WTC11 (cell line): ENCODE measurements at regions not wholly inside any gene's neighbourhood (a gene's known extent, or its start where the extent isn't known, plus 50 kb on each side); places are given as distances from the start of the nearest gene placed in this dataset.

ENCODE experiments used
- ATAC-seq: fragments of 200-7000 bp; cut with Tn5 transposase; 2 replicates; pipeline ENCODE4 v1.10.0; 2021; ENCODE audit warnings: mild to moderate bottlenecking, moderate library complexity
- CTCF ChIA-PET: fragments of 300-600 bp; sonication (Branson Sonifier 250); formaldehyde crosslinking; loops from one replicate; lab custom pipeline; 2021; ENCODE audit warnings: antibody characterized with exemption; lab: Charles Lee
- POLR2A ChIA-PET: fragments of 350-600 bp; sonication (Branson Sonifier 250); formaldehyde crosslinking; loops from one replicate; lab custom pipeline; 2021; ENCODE audit warnings: antibody characterized with exemption; lab: Charles Lee
- DNase-seq: peaks from one replicate; pipeline ENCODE4 v3.0.0; 2021; ENCODE audit warnings: low spot score
- H3K27ac Mint-ChIP-seq: 2 replicates; pipeline ENCODE4 v1.8.0; 2021; ENCODE audit warnings: mixed read lengths
- H3K27me3 Mint-ChIP-seq: 2 replicates; pipeline ENCODE4 v1.8.0; 2021; ENCODE audit warnings: low read depth, mild to moderate bottlenecking, moderate library complexity, mixed read lengths
- H3K36me3 Mint-ChIP-seq: 2 replicates; pipeline ENCODE4 v1.8.0; 2021; ENCODE audit warnings: mixed read lengths
- H3K4me1 Mint-ChIP-seq: 2 replicates; pipeline ENCODE4 v1.8.0; 2022; ENCODE audit warnings: mixed read lengths
- H3K4me3 Mint-ChIP-seq: 2 replicates; pipeline ENCODE4 v1.8.0; 2021; ENCODE audit warnings: mild to moderate bottlenecking, moderate library complexity, mixed read lengths
- H3K9me3 Mint-ChIP-seq: 2 replicates; pipeline ENCODE4 v1.8.0; 2021; ENCODE audit warnings: mixed read lengths
- ATF3 ChIP-seq: sonication (generic); formaldehyde crosslinking; conservative IDR thresholded peaks from 2 replicates; pipeline ENCODE4 v1.8.1; 2022; ENCODE audit warnings: mild to moderate bottlenecking, missing genetic modification reagents
- ATF6 ChIP-seq: sonication (generic); formaldehyde crosslinking; IDR thresholded peaks from 2 replicates; pipeline ENCODE4 v1.8.1; 2023; ENCODE audit warnings: mild to moderate bottlenecking, missing genetic modification reagents
- CREM ChIP-seq: sonication (generic); formaldehyde crosslinking; IDR thresholded peaks from 2 replicates; pipeline ENCODE4 v1.8.1; 2022; ENCODE audit warnings: mild to moderate bottlenecking, missing genetic modification reagents, moderate library complexity
- E2F1 ChIP-seq: sonication (generic); formaldehyde crosslinking; IDR thresholded peaks from 2 replicates; pipeline ENCODE4 v1.8.0; 2022; ENCODE audit warnings: mild to moderate bottlenecking, missing genetic modification reagents
- ELF4 ChIP-seq: sonication (generic); formaldehyde crosslinking; IDR thresholded peaks from 2 replicates; pipeline ENCODE4 v1.8.1; 2022; ENCODE audit warnings: low read depth, mild to moderate bottlenecking, moderate library complexity, missing genetic modification reagents
- EMX1 ChIP-seq: fragments of 250-450 bp; sonication (Bioruptor Pico); IDR thresholded peaks from 2 replicates; pipeline ENCODE4 v1.8.0; 2021; ENCODE audit warnings: mild to moderate bottlenecking
- ESRRA ChIP-seq: sonication (generic); formaldehyde crosslinking; IDR thresholded peaks from 2 replicates; pipeline ENCODE4 v1.8.1; 2022; ENCODE audit warnings: mild to moderate bottlenecking, missing genetic modification reagents, borderline replicate concordance
- JUN ChIP-seq: sonication (generic); formaldehyde crosslinking; IDR thresholded peaks from 2 replicates; pipeline ENCODE4 v1.8.0; 2023; ENCODE audit warnings: mild to moderate bottlenecking, missing genetic modification reagents
- MAX ChIP-seq: sonication (generic); formaldehyde crosslinking; IDR thresholded peaks from 2 replicates; pipeline ENCODE4 v1.8.0; 2022; ENCODE audit warnings: mild to moderate bottlenecking, missing genetic modification reagents
- PREB ChIP-seq: sonication (generic); formaldehyde crosslinking; IDR thresholded peaks from 2 replicates; pipeline ENCODE4 v1.8.1; 2022; ENCODE audit warnings: mild to moderate bottlenecking, missing genetic modification reagents, moderate library complexity, borderline replicate concordance
- TEAD1 ChIP-seq: sonication (generic); formaldehyde crosslinking; IDR thresholded peaks from 2 replicates; pipeline ENCODE4 v1.8.0; 2022; ENCODE audit warnings: mild to moderate bottlenecking, missing genetic modification reagents
- ZNF138 ChIP-seq: sonication (generic); formaldehyde crosslinking; conservative IDR thresholded peaks from 2 replicates; pipeline ENCODE4 v1.8.1; 2022; ENCODE audit warnings: mild to moderate bottlenecking, moderate library complexity, missing genetic modification reagents
- ZNF281 ChIP-seq: sonication (generic); formaldehyde crosslinking; IDR thresholded peaks from 2 replicates; pipeline ENCODE4 v1.8.0; 2023; ENCODE audit warnings: mild to moderate bottlenecking, missing genetic modification reagents
- ZNF396 ChIP-seq: fragments of 250-450 bp; sonication (Bioruptor Pico); IDR thresholded peaks from 2 replicates; pipeline ENCODE4 v1.8.0; 2021; ENCODE audit warnings: mild to moderate bottlenecking, moderate library complexity, borderline replicate concordance
- ZNF423 ChIP-seq: fragments of 250-450 bp; sonication (Bioruptor Pico); IDR thresholded peaks from 2 replicates; pipeline ENCODE4 v2.1.2; 2022; ENCODE audit warnings: mild to moderate bottlenecking, moderate library complexity
- ZNF425 ChIP-seq: fragments of 250-450 bp; sonication (Bioruptor Pico); conservative IDR thresholded peaks from 2 replicates; pipeline ENCODE4 v1.9.0; 2021; ENCODE audit warnings: mild to moderate bottlenecking
- ZNF532 ChIP-seq: fragments of 250-450 bp; sonication (Bioruptor Pico); IDR thresholded peaks from 2 replicates; pipeline ENCODE4 v1.9.0; 2021; ENCODE audit warnings: mild to moderate bottlenecking, borderline replicate concordance
- ZNF671 ChIP-seq: fragments of 250-450 bp; sonication (Bioruptor Pico); IDR thresholded peaks from 2 replicates; pipeline ENCODE4 v1.8.0; 2021; ENCODE audit warnings: mild to moderate bottlenecking

GRCh38 chr4:180923486-180923885, 1319.7 kb upstream of the TENM3 start:
- DNase-seq (no peak), ATAC-seq (no peak)
- no peak overlapping the region for H3K4me3 Mint-ChIP-seq
- peaks cover 12% of the 10 kb centered on the region for H3K4me1 Mint-ChIP-seq
- H3K36me3 Mint-ChIP-seq, result no peaks in the 10 kb centered on the region
- H3K9me3 Mint-ChIP-seq, result no peaks in the 10 kb centered on the region
- no peaks in the 10 kb centered on the region for H3K27me3 Mint-ChIP-seq
- H3K27ac Mint-ChIP-seq, result no peak overlapping the region
- TF ChIP-seq ZNF425 (CRISPR knock-in tag) (no peak), ZNF396 (no peak), ZNF423 (CRISPR knock-in tag) (no peak), ZNF138 (no peak), ESRRA (CRISPR knock-in tag) (no peak), CREM (CRISPR knock-in tag) (no peak), ZNF671 (CRISPR knock-in tag) (no peak), ELF4 (CRISPR knock-in tag) (no peak), TEAD1 (CRISPR knock-in tag) (no peak), EMX1 (CRISPR knock-in tag) (no peak), E2F1 (CRISPR knock-in tag) (no peak), ZNF532 (CRISPR knock-in tag) (no peak), JUN (no peak), ZNF281 (CRISPR knock-in tag) (no peak), MAX (CRISPR knock-in tag) (no peak)
- ChIA-PET POLR2A (no interaction called here), CTCF (interaction anchor here (0.9 kb wide), 1 partner anchor 14 kb away, joined by 3 read pairs; no protein-coding TSS in a partner anchor)

- CTCF ChIA-PET, result no interaction called here
- H3K36me3 Mint-ChIP-seq, result no peaks in the 10 kb centered on the region
- no peak overlapping the region for H3K27ac Mint-ChIP-seq
- DNase-seq (no peak), ATAC-seq (no peak)
- peaks cover 12% of the 10 kb centered on the region for H3K4me1 Mint-ChIP-seq
- no peaks in the 10 kb centered on the region for H3K27me3 Mint-ChIP-seq
- H3K4me3 Mint-ChIP-seq, result no peak overlapping the region
- H3K9me3 Mint-ChIP-seq, result no peaks in the 10 kb centered on the region
- POLR2A ChIA-PET, result no interaction called here
- TF ChIP-seq PREB (CRISPR knock-in tag) (no peak), ATF6 (no peak), ATF3 (no peak)
Measured at GRCh38 chr4:180925805-180926204, 1317.4 kb upstream of the TENM3 start.
